ENCODE measurements at regions not wholly inside any gene's neighbourhood (a gene's known extent, or its start where the extent isn't known, plus 50 kb on each side); places are given as distances from the start of the nearest gene placed in this dataset.
"Not testable (repeated sequence)": the region's sequence is repeated elsewhere in the genome, so short reads cannot be mapped to it uniquely, and the experiment has no call there.

DNA sequence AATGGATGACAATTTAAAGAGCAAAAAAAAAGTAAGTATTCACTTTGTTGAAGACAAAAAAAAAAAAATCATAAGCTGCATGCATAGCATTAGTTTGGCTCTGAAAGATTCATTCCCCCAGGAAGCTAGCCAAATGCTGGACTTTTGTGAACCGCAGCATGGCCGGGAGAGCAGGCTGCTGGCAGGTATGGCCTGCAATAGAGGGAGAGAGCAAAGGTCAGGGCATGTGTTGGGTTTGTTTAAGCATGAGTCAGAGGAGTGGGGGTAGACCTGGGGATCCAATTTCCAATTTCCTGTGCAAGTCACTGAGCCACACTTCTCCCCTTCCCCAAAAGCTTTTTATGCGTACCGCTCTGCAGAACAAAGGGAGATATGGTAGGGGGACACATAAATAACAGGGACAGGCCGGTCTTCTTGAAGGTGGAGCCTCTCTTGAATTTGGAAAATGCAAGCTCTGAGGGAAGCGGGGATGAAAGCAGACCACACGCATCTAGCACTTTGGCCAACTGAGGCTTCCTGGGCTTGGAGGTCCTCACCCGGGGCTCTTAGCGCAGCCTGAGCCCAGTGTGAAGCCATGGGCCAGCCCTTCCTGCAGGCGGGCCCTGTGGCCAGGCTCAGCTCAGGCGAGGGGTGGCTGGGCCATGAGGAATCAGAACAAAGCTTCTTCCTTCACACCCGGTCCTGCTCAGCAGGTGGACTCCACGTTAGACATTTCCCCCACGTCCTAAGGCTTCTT, 171.1 kb downstream of the TOMM20 start:
- DNase-seq = peak; percentile 95

DNA sequence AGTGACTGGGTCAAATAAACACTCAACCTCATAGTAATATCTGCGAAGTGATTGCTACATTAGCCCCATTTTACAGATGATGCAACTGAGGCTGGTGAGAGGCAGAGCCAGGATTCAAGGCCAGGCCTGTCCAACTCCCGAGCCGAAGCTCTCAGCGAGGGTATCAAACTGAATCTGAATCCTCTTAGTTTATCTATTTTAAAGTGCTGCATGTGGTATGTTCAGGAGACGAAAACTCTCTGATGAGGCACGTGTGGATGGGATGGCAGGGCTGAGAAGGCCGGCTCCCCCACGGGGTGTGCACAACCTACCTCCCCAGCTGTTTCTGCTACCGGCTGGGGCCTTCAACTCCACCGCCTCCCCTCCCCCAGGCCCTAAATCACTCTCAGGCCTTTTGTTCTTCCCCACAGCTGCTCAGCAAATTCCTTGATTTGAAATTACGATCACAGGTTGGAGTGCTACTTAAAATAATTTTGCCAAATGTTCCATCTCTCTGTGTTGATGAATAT, 171.8 kb downstream of the TOMM20 start:
- DNase-seq = no peak

DNA sequence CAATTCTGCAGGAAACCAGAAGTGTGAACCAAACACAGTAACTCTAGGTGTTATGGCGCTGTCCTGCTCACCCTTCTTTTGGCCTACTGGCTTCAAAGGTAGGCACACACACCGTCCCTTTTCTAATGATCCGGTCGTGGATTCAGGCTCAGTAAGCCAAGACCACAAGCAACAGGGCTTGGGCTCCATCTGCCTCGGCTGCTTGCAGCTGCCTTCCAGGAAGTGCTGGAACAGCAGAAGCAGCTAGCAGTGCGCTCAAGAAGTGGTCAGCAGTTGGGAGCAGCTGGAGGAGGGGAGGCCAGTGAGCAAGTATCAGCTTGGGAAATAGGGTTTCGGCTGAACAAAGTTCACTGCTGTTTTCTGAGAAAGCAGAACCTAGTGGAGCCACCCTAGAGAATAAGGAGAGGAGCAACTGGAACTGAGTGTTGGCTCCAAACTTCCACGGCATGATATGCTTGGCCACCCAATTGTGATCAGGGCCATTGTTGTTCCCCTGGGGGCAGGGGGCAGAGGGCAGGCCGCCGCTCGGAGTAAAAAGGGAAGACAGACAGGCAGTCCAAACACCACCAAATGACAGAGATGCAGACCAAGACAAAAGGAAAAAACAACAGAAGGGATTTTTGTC, 173.4 kb downstream of the TOMM20 start:
- peak; percentile 55 for DNase-seq

DNA sequence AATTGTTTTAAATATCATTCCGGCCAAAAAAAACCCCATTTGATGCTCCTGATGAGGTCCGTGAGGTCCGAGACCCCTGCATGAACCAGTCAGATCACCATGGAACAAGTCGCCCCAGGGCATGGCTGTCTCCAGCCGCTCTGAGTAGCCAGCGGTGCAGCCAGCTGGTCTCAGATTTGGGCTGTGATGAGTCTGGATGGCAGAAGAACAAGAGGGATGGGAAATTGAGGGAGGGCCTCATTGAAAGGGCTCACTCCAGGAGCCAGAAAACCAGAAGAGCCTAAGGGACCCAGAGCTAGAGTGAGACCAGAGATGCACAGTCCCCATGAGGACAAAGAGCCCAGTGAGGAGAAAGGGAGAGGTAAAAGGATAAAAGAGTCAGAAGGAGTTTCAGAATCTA, 174.0 kb downstream of the TOMM20 start:
- DNase-seq = no peak

DNA sequence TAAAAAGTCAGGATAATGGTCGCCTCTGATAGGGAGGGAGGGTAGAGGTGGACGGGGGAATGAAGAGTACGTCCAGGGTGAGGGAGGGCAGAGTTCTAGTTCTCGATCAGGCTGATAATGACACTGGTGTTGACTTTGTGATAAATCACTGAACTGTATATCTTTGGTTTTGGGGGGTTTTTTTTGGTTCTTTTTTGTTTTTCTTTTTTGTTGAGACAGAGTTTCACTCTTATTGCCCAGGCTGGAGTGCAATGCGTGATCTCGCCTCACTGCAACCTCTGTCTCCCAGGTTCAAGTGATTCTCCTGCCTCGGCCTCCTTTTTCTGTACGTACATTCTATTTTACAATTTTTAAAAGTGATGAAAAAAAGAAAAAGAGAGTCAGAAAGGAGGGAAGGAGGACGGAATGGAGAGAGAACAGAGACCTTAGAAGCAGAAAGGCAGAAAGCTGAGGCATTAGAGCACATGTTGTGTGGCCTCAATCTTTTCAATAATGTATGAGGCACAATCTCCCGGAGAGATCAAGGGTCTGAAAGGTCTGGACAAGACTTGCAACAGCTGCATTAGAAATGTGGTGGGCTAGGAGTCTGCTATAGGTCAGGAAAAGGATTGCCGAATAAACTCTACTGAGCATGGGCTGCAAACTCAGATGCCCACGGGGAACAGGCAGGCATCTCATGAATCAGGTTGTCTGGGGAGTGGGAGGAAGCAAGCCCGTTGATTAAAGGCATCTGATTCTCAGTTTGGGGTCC, 174.8 kb downstream of the TOMM20 start:
- DNase-seq = no peak

DNA sequence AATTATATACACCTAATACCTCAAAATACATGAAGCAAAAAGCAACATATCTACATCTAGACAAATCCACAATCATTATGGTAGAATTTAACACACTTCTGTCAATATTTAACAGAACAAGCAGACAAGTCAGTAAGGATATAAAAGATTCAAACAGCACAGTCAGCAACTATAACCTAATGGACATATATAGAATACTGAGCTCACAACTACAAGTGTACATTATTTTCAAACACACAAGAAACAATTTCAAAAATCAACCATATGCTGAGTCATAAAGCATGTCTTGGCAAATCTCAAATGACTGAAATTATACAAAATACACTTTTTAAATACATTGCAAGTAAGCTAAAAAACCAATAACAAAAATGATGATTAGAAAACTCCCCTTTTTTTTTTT, 178.0 kb downstream of the TOMM20 start:
- DNase-seq = no peak

DNA sequence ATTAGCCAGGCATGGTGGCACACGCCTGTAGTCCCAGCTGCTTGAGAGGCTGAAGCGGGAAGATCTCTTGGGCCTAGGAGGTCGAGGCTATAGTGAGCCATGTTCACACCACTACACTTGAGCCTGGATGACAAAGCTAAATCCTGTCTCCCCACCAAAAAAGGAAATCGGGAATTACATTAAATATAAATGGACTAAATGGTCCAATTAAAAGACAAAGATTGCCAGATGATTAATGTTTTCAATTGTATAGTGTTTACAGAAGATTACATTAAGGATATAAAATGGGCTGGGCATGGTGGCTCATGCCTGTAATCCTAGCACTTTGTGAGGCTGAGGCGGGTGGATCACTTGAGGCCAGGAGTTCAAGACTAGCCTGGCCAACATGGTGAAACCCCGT, 179.1 kb downstream of the TOMM20 start:
- not testable (repeated sequence) for DNase-seq

DNA sequence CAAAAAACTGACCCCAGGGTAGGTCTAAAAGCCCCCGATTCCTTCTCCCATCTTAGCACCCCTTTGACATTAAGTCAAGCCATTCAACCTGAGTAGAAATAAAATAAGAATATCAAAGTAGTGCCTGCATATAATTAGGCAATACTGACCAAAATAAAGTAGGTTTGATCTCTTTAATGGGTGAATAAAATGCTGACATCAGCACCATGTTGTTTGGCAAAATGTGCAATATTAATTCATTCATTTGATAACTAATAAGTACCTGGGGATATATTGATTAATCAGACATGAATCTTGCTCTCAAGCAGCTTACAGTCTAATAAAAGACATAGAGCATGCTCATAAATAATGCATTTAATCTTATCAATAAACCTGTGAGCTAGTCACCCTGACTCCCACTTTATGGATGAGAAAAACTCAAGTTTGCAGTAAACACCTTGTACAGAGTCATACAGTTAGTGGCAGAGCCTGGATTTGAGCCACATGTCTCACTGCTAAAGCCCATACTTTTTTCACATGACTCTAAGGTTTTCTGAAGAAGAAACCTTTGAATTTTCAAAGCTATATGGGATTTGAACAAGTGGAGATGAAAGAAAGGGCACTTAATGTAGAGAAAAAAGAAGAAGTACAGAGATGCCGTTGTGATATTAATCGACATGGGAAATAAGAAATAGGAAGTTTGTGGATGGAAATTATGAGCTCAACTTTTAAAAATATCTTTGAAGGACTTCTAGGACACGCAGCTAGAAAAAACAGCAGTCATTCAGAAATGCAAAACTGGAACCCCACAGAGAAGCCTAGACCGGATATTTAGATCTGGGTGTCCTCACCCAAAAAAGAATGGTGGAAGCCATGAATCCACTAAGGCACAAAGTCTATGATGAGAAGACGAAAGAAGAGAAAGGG, 183.9 kb downstream of the TOMM20 start:
- DNase-seq = no peak

DNA sequence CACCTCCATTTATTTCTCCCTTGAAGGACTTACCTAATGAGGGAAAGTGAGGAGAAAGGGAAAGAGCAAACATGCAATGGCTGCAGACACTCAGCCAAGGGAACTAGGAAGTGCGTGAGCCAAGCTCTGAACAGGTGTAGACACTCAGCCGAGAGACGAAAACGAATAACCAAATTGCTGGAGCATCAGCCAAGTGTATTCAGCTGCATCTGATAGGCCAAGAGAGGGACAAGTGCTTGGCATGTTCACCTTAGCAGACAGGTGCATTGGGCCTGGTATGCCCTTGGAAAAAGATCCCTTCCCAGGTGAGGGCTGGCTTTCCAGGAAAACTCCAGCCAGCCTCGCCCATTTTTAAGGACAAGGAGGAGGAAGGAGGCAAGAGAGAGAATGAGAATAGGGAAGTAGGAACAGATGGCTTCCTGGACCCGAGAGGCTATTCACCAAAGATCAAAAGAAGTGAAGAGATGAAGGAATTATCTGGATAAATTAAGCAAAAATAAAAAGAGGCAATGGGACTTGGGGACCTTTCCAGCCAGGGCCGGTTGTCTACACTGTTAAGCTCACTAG, 184.7 kb downstream of the TOMM20 start:
- no peak for DNase-seq

DNA sequence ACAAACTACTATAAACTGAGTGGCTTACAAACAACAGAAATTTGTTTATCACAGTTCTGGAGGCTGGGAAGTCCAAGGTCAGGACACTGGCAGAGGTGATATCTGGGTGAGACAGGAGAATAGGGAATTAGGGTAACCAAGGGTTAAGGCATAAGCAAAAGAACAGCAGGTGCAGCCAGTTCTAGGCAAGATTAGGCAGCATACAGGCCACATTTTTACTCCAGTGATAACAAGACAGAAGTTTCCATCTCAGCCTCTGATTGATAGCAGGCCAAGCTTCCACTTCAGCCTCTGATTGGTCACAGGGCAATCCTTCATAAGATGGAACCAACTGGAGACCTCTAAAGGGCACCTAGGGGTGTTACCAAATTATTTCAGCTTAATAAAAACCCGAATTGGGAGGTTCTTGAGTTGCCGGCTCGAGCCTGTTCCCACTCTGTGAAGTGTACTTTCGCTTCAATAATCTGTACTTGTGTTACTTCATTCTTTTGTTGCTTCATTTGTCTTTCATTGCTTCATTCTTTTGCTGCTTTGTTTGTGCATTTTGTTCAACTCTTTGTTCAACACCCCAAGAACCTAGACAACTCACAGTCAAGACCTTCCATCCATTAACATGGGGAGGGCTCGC, 185.6 kb downstream of the TOMM20 start:
- DNase-seq = no peak

DNA sequence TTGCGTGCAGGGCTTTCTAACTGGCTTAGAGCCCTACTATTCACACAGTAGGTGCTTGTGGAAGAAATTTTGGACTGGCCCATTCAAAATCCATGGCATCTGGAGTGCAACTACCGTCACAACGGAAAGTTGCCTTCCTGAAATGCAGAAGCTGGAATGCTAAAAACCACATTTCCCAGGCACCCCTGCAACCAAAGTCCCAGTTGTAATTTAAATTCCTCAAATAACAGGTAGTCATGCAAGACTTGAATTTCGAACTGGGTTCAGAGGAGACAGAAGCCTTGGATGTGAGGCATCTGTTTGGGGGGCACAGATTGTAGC, 186.7 kb downstream of the TOMM20 start:
- DNase-seq = peak; percentile 50

DNA sequence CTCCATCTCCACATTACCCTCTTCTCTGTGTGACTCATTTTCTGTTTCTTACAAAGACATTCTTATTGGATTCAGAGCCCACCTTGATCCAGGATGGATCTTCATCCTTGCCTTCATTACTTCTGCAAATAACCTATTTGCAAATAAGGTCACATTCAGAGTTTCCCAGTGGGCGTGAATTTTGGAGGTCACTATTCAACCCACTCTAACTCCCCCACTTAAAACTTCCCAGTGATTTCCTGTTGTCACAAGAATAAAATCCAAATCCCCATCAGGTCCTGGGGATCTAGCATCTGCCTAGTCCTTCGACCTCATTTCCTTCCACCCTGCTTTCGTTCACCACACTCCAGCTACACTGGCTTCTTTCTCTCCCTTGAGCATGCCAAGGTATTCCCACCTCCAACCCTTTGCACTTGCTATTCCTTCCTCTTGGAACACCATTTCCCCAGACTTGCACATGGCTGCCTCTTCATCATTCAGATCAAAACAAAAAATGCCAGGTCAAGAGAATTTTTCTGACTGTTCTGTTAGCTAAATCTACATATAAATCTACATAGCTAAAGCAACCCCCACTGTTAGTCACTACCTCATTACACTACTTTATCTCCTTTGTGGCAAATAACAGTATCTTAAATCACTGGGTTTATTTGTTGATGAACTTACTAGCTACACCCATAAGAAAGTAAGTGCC, 187.2 kb downstream of the TOMM20 start:
- DNase-seq = no peak

DNA sequence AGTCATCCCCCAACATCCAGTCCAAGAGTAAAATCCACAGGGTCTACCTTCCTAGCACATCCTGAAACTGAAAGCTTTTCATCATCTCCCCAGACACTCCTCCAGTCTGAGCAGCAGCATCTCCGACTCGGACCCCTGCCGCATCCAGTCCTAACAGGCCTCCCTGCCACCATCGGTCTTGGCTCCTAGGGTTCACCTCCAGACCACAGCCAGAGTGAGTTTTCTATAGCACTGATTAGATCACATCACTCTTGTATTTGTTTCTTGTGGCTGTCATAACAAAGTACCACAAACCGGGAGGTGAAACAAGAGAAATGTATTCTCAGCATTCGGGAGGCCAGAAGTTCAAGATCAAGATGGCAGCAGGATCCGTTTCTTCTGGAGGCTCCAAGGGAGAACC, 187.8 kb downstream of the TOMM20 start:
- no peak for DNase-seq

DNA sequence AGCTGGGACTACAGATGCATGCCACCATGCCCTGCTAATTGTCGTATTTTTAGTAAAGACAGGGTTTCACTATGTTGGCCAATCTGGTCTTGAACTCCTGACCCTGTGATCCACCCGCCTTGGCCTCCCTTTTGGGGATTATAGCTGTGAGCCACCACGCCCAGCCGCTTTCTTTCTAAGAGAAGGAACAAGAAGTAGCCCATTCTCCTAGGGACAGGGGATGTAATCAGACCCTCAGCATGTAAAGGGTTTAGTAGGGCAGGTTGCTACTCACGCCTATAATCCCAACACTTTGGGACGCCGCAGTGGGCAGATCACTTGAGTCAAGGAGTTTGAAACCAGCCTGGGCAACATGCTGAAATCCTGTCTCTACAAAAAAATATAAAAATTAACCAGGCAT, 189.7 kb downstream of the TOMM20 start:
- DNase-seq = no peak

DNA sequence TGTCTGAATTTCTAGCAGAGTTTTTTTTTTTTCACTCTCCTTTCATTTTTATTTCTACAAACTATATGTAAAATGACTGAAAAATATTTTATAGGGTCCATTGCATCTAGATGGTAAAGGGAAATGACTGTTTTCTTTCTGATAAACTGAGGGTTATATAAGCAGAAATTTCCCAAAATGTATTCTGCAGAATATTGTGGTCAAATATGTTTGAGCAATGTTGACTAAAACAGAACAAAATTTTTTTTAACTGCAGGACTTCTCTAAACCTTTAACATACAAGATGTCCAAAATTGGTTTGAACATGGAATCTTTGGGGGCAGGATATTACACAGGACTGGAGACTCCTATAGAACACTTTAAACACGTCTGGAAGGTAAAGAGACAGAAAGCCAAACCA, 190.5 kb downstream of the TOMM20 start:
- DNase-seq = no peak

DNA sequence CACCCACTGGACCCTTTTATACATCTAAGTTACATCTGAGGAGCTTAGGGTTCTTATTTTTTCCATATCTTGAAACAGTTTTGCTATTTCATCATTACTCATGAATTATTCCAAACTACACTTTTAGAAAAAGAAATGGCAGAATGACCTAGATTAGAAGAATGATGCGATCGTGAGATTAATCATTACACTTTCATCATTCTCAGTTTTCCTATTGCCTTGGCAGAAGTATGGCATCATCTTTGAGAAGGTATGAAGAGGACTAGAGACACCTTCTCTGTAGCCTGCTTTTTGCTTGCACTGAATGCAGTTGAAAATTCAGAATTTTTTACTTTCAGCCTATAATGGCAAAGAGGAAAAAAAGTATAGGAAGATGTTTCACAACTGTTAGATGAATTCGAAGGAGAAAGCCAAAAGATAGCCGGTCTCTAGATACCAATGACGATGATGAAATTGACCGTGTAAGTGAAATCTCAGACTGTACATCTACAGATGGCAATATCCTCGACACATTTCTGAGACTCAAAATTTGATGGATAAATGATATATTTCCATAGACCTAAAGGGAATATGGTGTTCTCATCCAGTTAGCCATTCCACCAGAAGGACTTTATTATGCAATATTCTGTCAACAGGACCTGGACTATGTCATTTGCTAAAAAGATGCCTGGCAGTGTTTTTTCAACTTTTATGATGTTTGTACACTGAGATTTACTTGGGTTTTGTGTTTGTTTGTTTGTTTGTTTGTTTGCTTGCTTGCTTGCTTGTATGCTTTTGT, 191.8 kb downstream of the TOMM20 start:
- DNase-seq = no peak

DNA sequence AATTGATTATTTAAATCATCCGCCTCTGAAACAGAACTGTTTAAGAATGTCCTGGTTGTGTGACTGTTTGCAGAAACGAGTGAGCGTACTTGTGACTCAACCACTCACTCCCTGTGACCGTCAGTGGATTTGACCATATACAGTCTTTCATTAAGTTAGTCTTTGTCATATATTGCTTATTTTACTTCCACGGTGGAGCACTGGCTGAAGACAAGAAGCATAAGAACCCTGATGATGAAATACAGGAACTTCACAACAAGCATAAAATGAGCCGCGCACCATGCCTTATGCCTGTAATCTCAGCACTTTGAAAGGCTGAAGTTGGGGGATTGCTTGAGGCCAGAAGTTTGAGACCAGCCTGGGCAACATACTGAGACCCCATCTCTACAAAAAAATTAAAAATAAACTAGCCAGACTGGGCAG, 194.0 kb downstream of the TOMM20 start:
- DNase-seq = peak; percentile 73

DNA sequence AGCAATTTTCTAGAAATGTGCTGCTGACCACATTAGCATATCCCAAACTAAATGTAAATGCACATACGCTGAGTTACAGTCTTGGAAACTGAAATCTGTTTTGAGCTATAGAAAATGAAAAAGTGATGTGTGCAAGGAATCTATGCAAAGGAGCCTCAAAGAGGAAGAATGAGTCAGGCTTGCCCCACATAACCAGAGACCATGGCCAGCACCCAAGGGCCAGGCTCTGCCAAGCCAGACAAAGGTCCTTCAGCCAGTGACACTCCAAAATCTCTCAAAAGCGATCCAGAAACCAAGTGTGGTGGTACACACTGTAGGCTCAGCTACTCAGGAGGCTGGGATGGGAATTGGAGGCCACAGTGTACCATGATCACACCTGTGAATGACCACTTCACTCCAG, 195.2 kb downstream of the TOMM20 start:
- peak; percentile 79 for DNase-seq

DNA sequence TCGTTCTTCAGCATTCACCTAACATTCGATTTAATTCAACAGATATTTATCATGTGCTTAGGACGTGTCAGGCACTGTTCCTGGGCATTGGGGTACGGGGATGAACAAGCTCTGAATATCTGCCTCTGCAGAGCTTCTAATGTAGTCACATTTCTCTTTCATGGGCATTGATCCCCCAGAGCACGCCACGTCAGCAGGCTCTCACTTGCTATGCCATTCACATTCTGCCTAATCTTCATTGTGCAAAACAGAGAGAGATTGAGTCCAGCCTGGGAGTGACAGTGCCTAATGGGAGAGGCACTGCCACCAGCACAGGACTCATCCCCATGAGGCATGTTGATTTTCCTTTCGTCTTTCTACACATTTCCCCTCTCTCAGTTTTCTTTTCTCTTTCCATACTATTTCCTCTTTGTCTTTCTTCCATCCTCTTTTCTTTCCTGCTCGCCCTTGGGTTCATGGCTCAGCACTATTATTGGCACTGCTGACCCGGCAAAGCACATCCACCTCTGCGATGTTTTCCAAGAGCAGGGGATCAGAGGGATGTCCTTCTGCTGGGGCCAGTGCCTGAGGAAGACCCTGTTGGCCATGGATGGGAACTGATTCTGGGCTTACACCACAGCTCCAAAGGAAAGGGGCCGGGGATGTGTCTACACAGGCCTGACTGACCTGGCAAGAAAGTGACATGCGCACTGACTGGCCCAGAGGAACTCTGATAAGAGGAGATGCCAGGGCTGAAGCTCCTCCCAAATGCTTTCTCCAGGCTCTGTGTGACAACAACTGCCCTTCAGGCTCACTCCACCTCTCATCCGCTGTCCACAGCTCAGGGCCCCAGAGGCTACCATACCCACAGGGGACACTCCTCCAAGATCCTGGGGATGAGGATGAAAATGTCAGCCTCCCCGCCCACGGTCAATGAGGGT, 195.9 kb downstream of the TOMM20 start:
- no peak for DNase-seq

DNA sequence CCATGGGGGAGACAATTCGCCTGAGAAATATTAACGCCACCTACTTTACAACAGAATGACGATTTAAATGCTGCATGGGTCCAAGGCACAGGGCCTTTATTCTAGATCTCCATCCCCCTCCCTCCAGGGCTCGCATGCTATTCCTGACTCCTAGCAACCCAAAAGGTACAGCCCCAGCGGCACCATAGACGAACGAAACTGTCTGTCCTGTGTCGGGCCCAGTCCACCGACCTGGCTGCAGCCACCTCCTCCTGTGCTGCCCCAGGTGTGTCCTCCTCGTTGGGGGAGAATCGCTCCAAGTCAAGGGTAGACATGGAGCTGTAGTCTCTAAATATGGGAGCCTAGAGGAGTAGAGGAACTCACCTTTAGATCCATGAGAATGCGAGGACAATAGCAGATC, 196.5 kb downstream of the TOMM20 start:
- no peak for DNase-seq
